Endothelial cell of umbilical vein (primary cell): ENCODE measurements at regions not wholly inside any gene's neighbourhood (a gene's known extent, or its start where the extent isn't known, plus 50 kb on each side); places are given as distances from the start of the nearest gene placed in this dataset.
"Not testable (repeated sequence)": the region's sequence is repeated elsewhere in the genome, so short reads cannot be mapped to it uniquely, and the experiment has no call there.

Experiments
- EZH2 ChIP-seq: IDR thresholded peaks from 2 replicates; pipeline ENCODE4 v1.6.1; 2012; ENCODE audit warnings: borderline replicate concordance, low read depth, mild to moderate bottlenecking, moderate library complexity, low read length, inconsistent platforms; ENCODE audit not compliant: severe bottlenecking
- FOS ChIP-seq: IDR thresholded peaks from 2 replicates; pipeline ENCODE4 v1.6.1; 2011; ENCODE audit warnings: mild to moderate bottlenecking, low read length, moderate library complexity, borderline replicate concordance; ENCODE audit not compliant: insufficient read depth
- GATA2 ChIP-seq: IDR thresholded peaks from 2 replicates; pipeline ENCODE4 v1.7.0; 2011; ENCODE audit warnings: low read depth, mild to moderate bottlenecking, moderate library complexity, mixed read lengths, low read length; ENCODE audit not compliant: insufficient read length, insufficient read depth
- JUN ChIP-seq: IDR thresholded peaks from 2 replicates; pipeline ENCODE4 v1.6.1; 2011; ENCODE audit warnings: borderline replicate concordance, low read depth; ENCODE audit not compliant: insufficient read length, insufficient read depth
- POLR2A ChIP-seq: IDR thresholded peaks from 2 replicates; pipeline ENCODE4 v1.6.1; 2012; ENCODE audit warnings: low read depth, mild to moderate bottlenecking, control low read depth, low read length
- POLR2AphosphoS5 ChIP-seq: IDR thresholded peaks from 2 replicates; pipeline ENCODE4 v1.6.1; 2012; ENCODE audit warnings: low read depth, mild to moderate bottlenecking, control low read depth, low read length, moderate library complexity; ENCODE audit not compliant: insufficient read depth
- TF ChIP-seq, protein P1 (sequence below), 2 donors: IDR thresholded peaks; 1 replicate in 1 of 2; 2 replicates in 1 of 2; pipeline ENCODE4 v1.5.1; 2011; ENCODE audit warnings: low read length in 2 of 2, mild to moderate bottlenecking in 2 of 2, moderate library complexity in 2 of 2, control low read depth in 1 of 2, inconsistent platforms in 1 of 2, low read depth in 1 of 2; ENCODE audit not compliant: insufficient read depth in 1 of 2; ENCODE audit errors: extremely low read depth in 1 of 2
- TF ChIP-seq, protein P2 (sequence below): IDR thresholded peaks from 2 replicates; pipeline ENCODE4 v1.6.1; 2011; ENCODE audit not compliant: insufficient read depth, insufficient read length

- TF ChIP-seq, protein P1, sequence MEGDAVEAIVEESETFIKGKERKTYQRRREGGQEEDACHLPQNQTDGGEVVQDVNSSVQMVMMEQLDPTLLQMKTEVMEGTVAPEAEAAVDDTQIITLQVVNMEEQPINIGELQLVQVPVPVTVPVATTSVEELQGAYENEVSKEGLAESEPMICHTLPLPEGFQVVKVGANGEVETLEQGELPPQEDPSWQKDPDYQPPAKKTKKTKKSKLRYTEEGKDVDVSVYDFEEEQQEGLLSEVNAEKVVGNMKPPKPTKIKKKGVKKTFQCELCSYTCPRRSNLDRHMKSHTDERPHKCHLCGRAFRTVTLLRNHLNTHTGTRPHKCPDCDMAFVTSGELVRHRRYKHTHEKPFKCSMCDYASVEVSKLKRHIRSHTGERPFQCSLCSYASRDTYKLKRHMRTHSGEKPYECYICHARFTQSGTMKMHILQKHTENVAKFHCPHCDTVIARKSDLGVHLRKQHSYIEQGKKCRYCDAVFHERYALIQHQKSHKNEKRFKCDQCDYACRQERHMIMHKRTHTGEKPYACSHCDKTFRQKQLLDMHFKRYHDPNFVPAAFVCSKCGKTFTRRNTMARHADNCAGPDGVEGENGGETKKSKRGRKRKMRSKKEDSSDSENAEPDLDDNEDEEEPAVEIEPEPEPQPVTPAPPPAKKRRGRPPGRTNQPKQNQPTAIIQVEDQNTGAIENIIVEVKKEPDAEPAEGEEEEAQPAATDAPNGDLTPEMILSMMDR (IDR thresholded peaks at IDR 0.05; ENCODE audit: extremely low read depth in 1 of 2, insufficient read depth in 1 of 2, low read depth in 1 of 2, low read length in 2 of 2) = not testable (repeated sequence)
- not testable (repeated sequence) for TF ChIP-seq POLR2AphosphoS5, EZH2, POLR2A, GATA2, JUN, FOS
- TF ChIP-seq, protein P2, sequence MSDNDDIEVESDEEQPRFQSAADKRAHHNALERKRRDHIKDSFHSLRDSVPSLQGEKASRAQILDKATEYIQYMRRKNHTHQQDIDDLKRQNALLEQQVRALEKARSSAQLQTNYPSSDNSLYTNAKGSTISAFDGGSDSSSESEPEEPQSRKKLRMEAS = not testable (repeated sequence)
Measured at GRCh38 chr7:72266-73057, 119.9 kb upstream of the FAM20C start.
